ENCODE measurements at regions not wholly inside any gene's neighbourhood (a gene's known extent, or its start where the extent isn't known, plus 50 kb on each side); places are given as distances from the start of the nearest gene placed in this dataset.
"Not testable (repeated sequence)": the region's sequence is repeated elsewhere in the genome, so short reads cannot be mapped to it uniquely, and the experiment has no call there.

- not testable (repeated sequence) for H3K27me3 ChIP-seq (ENCODE audit: control insufficient read depth in 1 of 2, insufficient read depth in 2 of 2, low read length in 2 of 2); H3K4me1 ChIP-seq (ENCODE audit: insufficient read depth, low read length); H3K4me3 ChIP-seq (ENCODE audit: low read depth in 1 of 2, low read length in 2 of 2); H3K9ac ChIP-seq (ENCODE audit: low read length); H3K9me3 ChIP-seq (ENCODE audit: low read length); H3K27ac ChIP-seq (ENCODE audit: low read depth, low read length); H3K36me3 ChIP-seq (ENCODE audit: insufficient read depth, low read length)
Measured at GRCh38 chr11:22435582-22435981, 97.4 kb downstream of the SLC17A6 start.

DNA sequence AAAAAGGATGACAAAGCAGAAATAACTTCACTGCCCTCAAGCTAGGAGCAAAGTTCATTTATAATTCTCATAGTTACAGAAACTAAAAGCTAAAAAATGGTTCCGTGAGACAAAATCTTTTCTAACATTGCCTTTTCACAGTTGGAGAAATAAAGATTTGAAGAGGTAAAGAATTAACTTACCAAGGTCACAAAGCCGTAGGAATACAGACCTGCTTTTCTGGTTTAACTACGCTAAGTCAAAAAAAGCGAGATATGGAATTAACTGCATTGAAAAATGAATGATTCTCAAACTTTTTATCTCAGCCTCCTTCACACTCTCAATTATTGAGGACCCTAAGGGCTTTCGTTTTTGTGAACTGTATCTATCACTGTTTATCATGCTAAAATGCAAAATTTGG is 95.3 kb downstream of the SLC17A6 start:
- Histone ChIP-seq H3K36me3 (ENCODE audit: insufficient read depth, low read length) (no peaks in the 10 kb centered on the region), H3K27ac (ENCODE audit: low read depth, low read length) (no peak overlapping the region), H3K4me3 (ENCODE audit: low read depth in 1 of 2, low read length in 2 of 2) (no peak overlapping the region), H3K9ac (ENCODE audit: low read length) (no peak overlapping the region), H3K4me1 (ENCODE audit: insufficient read depth, low read length) (no peaks in the 10 kb centered on the region), H3K27me3 (ENCODE audit: control insufficient read depth in 1 of 2, insufficient read depth in 2 of 2, low read length in 2 of 2) (no peaks in the 10 kb centered on the region), H3K9me3 (ENCODE audit: low read length) (no peaks in the 10 kb centered on the region)

- H3K27ac ChIP-seq (ENCODE audit: low read depth, low read length), result no peak overlapping the region
- H3K9ac ChIP-seq (ENCODE audit: low read length), result no peak overlapping the region
- H3K36me3 ChIP-seq (ENCODE audit: insufficient read depth, low read length), result no peaks in the 10 kb centered on the region
- H3K4me3 ChIP-seq (ENCODE audit: low read depth in 1 of 2, low read length in 2 of 2), result peak overlapping the region in 1 of 2 donors; percentile 49
- no peaks in the 10 kb centered on the region for H3K4me1 ChIP-seq (ENCODE audit: insufficient read depth, low read length)
- H3K27me3 ChIP-seq (ENCODE audit: control insufficient read depth in 1 of 2, insufficient read depth in 2 of 2, low read length in 2 of 2), result no peaks in the 10 kb centered on the region
- no peaks in the 10 kb centered on the region for H3K9me3 ChIP-seq (ENCODE audit: low read length)
Measured at GRCh38 chr11:22433094-22433455, 94.9 kb downstream of the SLC17A6 start.

DNA sequence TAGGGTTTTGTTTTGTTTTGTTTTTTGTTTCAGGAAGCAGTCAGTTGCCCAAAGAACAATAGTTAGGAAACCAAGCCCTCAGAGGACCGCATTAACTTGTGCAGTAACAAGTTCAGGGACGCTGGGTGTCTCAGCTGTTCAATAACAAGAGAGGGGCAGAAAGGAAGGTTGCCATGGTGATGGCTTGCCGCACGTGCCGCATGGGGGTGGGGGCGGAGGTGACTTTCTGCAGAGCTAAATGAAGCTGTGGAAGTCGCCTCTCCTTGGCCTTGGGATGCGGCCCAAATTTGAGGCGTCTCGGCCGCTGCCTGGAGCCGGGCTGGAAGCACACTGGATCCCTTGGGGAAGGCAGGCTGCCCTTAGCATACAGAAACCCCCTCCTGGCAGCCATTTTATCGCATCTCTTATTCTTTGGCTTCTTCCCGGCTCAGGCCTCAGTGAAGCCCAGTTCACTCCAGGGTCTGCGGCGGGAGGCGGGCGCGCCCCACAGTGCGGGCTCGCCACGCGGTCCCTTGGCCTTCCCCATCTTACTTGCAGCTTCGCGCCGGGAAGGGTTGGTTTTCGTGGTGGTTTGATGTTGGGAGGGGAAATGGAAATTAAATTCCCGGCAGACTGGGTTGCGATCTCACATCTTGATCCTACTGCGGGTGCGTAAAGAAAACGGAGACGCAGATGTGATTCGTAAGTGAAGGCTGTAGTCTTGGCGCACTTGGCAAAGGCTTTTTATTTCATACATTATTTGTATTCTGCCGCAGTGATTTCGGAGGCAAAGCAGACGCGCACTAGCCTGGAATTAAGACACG is 94.3 kb downstream of the SLC17A6 start:
- H3K36me3 ChIP-seq (ENCODE audit: insufficient read depth, low read length), result no peaks in the 10 kb centered on the region
- H3K4me1 ChIP-seq (ENCODE audit: insufficient read depth, low read length), result no peaks in the 10 kb centered on the region
- peak overlapping the region; percentile 45 to 49 for H3K4me3 ChIP-seq (ENCODE audit: low read depth in 1 of 2, low read length in 2 of 2)
- no peaks in the 10 kb centered on the region for H3K27me3 ChIP-seq (ENCODE audit: control insufficient read depth in 1 of 2, insufficient read depth in 2 of 2, low read length in 2 of 2)
- H3K27ac ChIP-seq (ENCODE audit: low read depth, low read length), result no peak overlapping the region
- no peaks in the 10 kb centered on the region for H3K9me3 ChIP-seq (ENCODE audit: low read length)
- H3K9ac ChIP-seq (ENCODE audit: low read length), result no peak overlapping the region

- Histone ChIP-seq H3K9ac (ENCODE audit: low read length) (no peak overlapping the region), H3K27ac (ENCODE audit: low read depth, low read length) (no peak overlapping the region), H3K36me3 (ENCODE audit: insufficient read depth, low read length) (no peaks in the 10 kb centered on the region), H3K9me3 (ENCODE audit: low read length) (no peaks in the 10 kb centered on the region), H3K4me3 (ENCODE audit: low read depth in 1 of 2, low read length in 2 of 2) (no peak overlapping the region), H3K27me3 (ENCODE audit: control insufficient read depth in 1 of 2, insufficient read depth in 2 of 2, low read length in 2 of 2) (no peaks in the 10 kb centered on the region), H3K4me1 (ENCODE audit: insufficient read depth, low read length) (no peaks in the 10 kb centered on the region)
Measured at GRCh38 chr11:22431106-22431505, 92.9 kb downstream of the SLC17A6 start.

DNA sequence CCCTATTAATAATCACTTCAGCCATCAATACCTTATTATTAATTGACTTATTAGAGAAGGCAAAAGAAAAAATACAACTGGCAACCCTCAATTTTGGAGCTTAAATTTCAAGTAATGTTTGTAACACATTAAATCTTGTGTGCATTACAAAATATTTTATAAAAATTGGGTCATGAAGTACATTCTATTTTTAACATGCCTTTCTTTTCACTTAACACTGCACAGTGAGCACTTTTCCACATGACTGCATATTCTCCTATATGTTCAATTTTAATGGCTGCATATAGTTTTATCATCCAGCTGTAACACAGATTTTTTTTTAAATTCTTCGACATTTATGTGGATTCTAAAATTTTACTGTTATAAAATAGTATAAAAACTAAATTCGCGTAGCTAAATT is 92.5 kb downstream of the SLC17A6 start:
- no peaks in the 10 kb centered on the region for H3K9me3 ChIP-seq (ENCODE audit: low read length)

GRCh38 chr11:22430141-22430541 is 92.0 kb downstream of the SLC17A6 start:
- Histone ChIP-seq H3K9ac (ENCODE audit: low read length) (no peak overlapping the region), H3K4me1 (ENCODE audit: insufficient read depth, low read length) (no peaks in the 10 kb centered on the region), H3K9me3 (ENCODE audit: low read length) (no peaks in the 10 kb centered on the region), H3K4me3 (ENCODE audit: low read depth in 1 of 2, low read length in 2 of 2) (no peak overlapping the region), H3K36me3 (ENCODE audit: insufficient read depth, low read length) (no peaks in the 10 kb centered on the region), H3K27ac (ENCODE audit: low read depth, low read length) (no peak overlapping the region), H3K27me3 (ENCODE audit: control insufficient read depth in 1 of 2, insufficient read depth in 2 of 2, low read length in 2 of 2) (no peaks in the 10 kb centered on the region)

More for the DNA sequence above, 92.5 kb downstream of the SLC17A6 start:
- no peak overlapping the region for H3K4me3 ChIP-seq (ENCODE audit: low read depth in 1 of 2, low read length in 2 of 2)
- no peaks in the 10 kb centered on the region for H3K36me3 ChIP-seq (ENCODE audit: insufficient read depth, low read length)
- H3K9ac ChIP-seq (ENCODE audit: low read length), result no peak overlapping the region
- no peaks in the 10 kb centered on the region for H3K4me1 ChIP-seq (ENCODE audit: insufficient read depth, low read length)
- H3K27ac ChIP-seq (ENCODE audit: low read depth, low read length), result no peak overlapping the region
- no peaks in the 10 kb centered on the region for H3K27me3 ChIP-seq (ENCODE audit: control insufficient read depth in 1 of 2, insufficient read depth in 2 of 2, low read length in 2 of 2)
